ENCODE measurements at regions not wholly inside any gene's neighbourhood (a gene's known extent, or its start where the extent isn't known, plus 50 kb on each side); places are given as distances from the start of the nearest gene placed in this dataset.

GRCh38 chr7:125530553-125530952 is 600.9 kb upstream of the POT1 start:
- no peak overlapping the region for H3K4me3 ChIP-seq (ENCODE audit: low read depth, low read length)
- DNase-seq (ENCODE audit: low read depth), result no peak
- TF ChIP-seq, protein P1, sequence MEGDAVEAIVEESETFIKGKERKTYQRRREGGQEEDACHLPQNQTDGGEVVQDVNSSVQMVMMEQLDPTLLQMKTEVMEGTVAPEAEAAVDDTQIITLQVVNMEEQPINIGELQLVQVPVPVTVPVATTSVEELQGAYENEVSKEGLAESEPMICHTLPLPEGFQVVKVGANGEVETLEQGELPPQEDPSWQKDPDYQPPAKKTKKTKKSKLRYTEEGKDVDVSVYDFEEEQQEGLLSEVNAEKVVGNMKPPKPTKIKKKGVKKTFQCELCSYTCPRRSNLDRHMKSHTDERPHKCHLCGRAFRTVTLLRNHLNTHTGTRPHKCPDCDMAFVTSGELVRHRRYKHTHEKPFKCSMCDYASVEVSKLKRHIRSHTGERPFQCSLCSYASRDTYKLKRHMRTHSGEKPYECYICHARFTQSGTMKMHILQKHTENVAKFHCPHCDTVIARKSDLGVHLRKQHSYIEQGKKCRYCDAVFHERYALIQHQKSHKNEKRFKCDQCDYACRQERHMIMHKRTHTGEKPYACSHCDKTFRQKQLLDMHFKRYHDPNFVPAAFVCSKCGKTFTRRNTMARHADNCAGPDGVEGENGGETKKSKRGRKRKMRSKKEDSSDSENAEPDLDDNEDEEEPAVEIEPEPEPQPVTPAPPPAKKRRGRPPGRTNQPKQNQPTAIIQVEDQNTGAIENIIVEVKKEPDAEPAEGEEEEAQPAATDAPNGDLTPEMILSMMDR (IDR thresholded peaks at IDR 0.05; ENCODE audit: insufficient read depth, low read depth, low read length), result no peak

GRCh38 chr7:125529249-125529648 is 599.6 kb upstream of the POT1 start:
- DNase-seq (ENCODE audit: low read depth), result no peak
- no peak overlapping the region for H3K4me3 ChIP-seq (ENCODE audit: low read depth, low read length)
- TF ChIP-seq, protein P1 (IDR thresholded peaks at IDR 0.05; ENCODE audit: insufficient read depth, low read depth, low read length), result no peak

DNA sequence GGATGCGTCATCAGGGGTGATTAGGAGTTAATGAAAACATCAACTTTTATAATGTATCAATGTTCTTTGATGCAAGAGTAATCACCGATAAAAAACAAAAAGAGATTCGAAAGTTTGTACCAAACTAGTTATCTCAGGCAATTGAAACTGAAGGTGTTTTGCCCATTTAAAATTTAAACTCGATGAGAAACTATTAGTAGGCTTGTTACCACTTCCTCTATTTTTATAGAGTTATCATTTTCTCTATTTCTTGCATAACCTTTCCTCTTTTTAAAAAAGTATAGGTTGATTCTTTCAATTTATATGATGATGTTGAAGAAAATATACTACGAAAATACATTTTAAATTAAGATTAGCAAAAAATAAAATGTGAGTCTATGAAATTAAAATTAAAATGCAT is 597.3 kb upstream of the POT1 start:
- no peak for DNase-seq (ENCODE audit: low read depth)
- no peak overlapping the region for H3K4me3 ChIP-seq (ENCODE audit: low read depth, low read length)
- TF ChIP-seq, protein P1 (IDR thresholded peaks at IDR 0.05; ENCODE audit: insufficient read depth, low read depth, low read length), result no peak

DNA sequence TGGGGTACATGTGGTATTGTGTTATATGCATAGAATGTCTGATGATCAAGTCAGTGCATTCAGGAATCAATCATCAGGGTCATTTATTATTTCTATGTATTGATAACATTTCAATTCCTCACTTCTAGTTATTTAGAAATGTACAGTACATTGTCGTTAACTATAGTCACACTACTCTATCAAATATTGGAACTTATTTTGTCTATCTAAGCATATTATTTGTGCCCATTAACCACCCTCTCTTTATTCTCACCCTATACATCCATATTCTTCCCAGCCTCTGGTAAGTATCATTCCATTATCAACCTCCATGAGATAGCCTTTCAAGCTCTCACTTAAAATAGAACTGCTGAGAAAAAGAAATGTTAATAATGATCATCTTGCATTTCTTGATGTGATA is 596.5 kb upstream of the POT1 start:
- no peak for DNase-seq (ENCODE audit: low read depth)
- no peak overlapping the region for H3K4me3 ChIP-seq (ENCODE audit: low read depth, low read length)
- TF ChIP-seq, protein P1 (IDR thresholded peaks at IDR 0.05; ENCODE audit: insufficient read depth, low read depth, low read length), result no peak

- DNase-seq (ENCODE audit: low read depth), result no peak
- no peak overlapping the region for H3K4me3 ChIP-seq (ENCODE audit: low read depth, low read length)
- TF ChIP-seq, protein P1 (IDR thresholded peaks at IDR 0.05; ENCODE audit: insufficient read depth, low read depth, low read length), result no peak
Measured at GRCh38 chr7:125516194-125516593, 586.6 kb upstream of the POT1 start.

- no peak for DNase-seq (ENCODE audit: low read depth)
- TF ChIP-seq, protein P1 (IDR thresholded peaks at IDR 0.05; ENCODE audit: insufficient read depth, low read depth, low read length), result no peak
- no peak overlapping the region for H3K4me3 ChIP-seq (ENCODE audit: low read depth, low read length)
Measured at GRCh38 chr7:125512373-125512772, 582.7 kb upstream of the POT1 start.

GRCh38 chr7:125511310-125511709 is 581.7 kb upstream of the POT1 start:
- TF ChIP-seq, protein P1 (IDR thresholded peaks at IDR 0.05; ENCODE audit: insufficient read depth, low read depth, low read length), result no peak
- no peak overlapping the region for H3K4me3 ChIP-seq (ENCODE audit: low read depth, low read length)
- no peak for DNase-seq (ENCODE audit: low read depth)
